Neuronal stem cell (in vitro differentiated cells): ENCODE measurements at regions not wholly inside any gene's neighbourhood (a gene's known extent, or its start where the extent isn't known, plus 50 kb on each side); places are given as distances from the start of the nearest gene placed in this dataset.
A peak's percentile ranks its signal among the peaks of the same experiment; 100 is the strongest.
"Not testable (repeated sequence)": the region's sequence is repeated elsewhere in the genome, so short reads cannot be mapped to it uniquely, and the experiment has no call there.

Experiments
- DNase-seq: peaks from one replicate; pipeline ENCODE4 v3.0.0-alpha.2; 2013; ENCODE audit warnings: low spot score
- H2AFZ ChIP-seq: one replicate; pipeline ENCODE4 v1.6.1; 2013; ENCODE audit warnings: mild to moderate bottlenecking, low read length, inconsistent platforms
- H2AK5ac ChIP-seq: 2 replicates; pipeline ENCODE4 v1.6.1; 2013; ENCODE audit warnings: low read depth, mild to moderate bottlenecking, inconsistent platforms, low read length, moderate library complexity, mixed read lengths
- H2BK120ac ChIP-seq: 2 replicates; pipeline ENCODE4 v1.6.1; 2013; ENCODE audit warnings: low read depth, mild to moderate bottlenecking, inconsistent platforms, low read length, moderate library complexity, mixed read lengths
- H2BK12ac ChIP-seq: one replicate; pipeline ENCODE4 v1.6.1; 2013; ENCODE audit warnings: low read length, inconsistent platforms
- H2BK15ac ChIP-seq: 2 replicates; pipeline ENCODE4 v1.6.1; 2013; ENCODE audit warnings: mild to moderate bottlenecking, low read length, inconsistent platforms, mixed read lengths
- H2BK5ac ChIP-seq: one replicate; pipeline ENCODE4 v1.6.1; 2013; ENCODE audit warnings: inconsistent platforms, mild to moderate bottlenecking, low read length, moderate library complexity
- H3K14ac ChIP-seq: one replicate; pipeline ENCODE4 v1.6.1; 2013; ENCODE audit warnings: low read length, inconsistent platforms
- H3K18ac ChIP-seq: 2 replicates; pipeline ENCODE4 v1.6.1; 2013; ENCODE audit warnings: low read length, inconsistent platforms
- H3K23ac ChIP-seq: 2 replicates; pipeline ENCODE4 v1.6.1; 2013; ENCODE audit warnings: low read depth, mild to moderate bottlenecking, mixed read lengths, low read length, inconsistent platforms; ENCODE audit not compliant: poor library complexity
- H3K27ac ChIP-seq: replicated peaks from 3 replicates; pipeline ENCODE4 v1.5.1; 2013; ENCODE audit warnings: low read length, inconsistent platforms
- H3K27me3 ChIP-seq, 3 experiments: 2 replicates each; pipeline ENCODE4 v1.6.1; 2013; ENCODE audit warnings: low read length in 3 of 3, mild to moderate bottlenecking in 2 of 3, inconsistent platforms in 1 of 3, low read depth in 1 of 3, mixed read lengths in 1 of 3, moderate library complexity in 1 of 3; ENCODE audit not compliant: control insufficient read depth in 3 of 3, insufficient read depth in 3 of 3
- H3K36me3 ChIP-seq, 2 donors: replicated peaks in 1 of 2; 2 replicates each; pipeline ENCODE4 v1.6.1; 2013; ENCODE audit warnings: low read length in 2 of 2; ENCODE audit not compliant: control insufficient read depth in 2 of 2, insufficient read depth in 2 of 2
- H3K4ac ChIP-seq: 2 replicates; pipeline ENCODE4 v1.6.1; 2013; ENCODE audit warnings: inconsistent platforms, mild to moderate bottlenecking, low read length, moderate library complexity
- H3K4me1 ChIP-seq, 2 donors: 1 replicate in 1 of 2; 2 replicates in 1 of 2; pipeline ENCODE4 v1.6.1; 2013; ENCODE audit warnings: low read length in 2 of 2, low read depth in 1 of 2; ENCODE audit not compliant: control insufficient read depth in 2 of 2, insufficient read depth in 1 of 2
- H3K4me2 ChIP-seq: one replicate; pipeline ENCODE4 v1.6.1; 2013; ENCODE audit warnings: mild to moderate bottlenecking, low read length, inconsistent platforms; ENCODE audit not compliant: insufficient read depth, poor library complexity, severe bottlenecking
- H3K4me3 ChIP-seq, 2 donors: 2 replicates each; pipeline ENCODE4 v1.5.1; 2013; ENCODE audit warnings: low read length in 2 of 2, mild to moderate bottlenecking in 2 of 2, inconsistent platforms in 1 of 2, moderate library complexity in 1 of 2
- H3K79me1 ChIP-seq: one replicate; pipeline ENCODE4 v1.6.1; 2013; ENCODE audit warnings: low read depth, mild to moderate bottlenecking, inconsistent platforms, low read length, moderate library complexity
- H3K9ac ChIP-seq: one replicate; pipeline ENCODE4 v1.6.1; 2013; ENCODE audit warnings: mild to moderate bottlenecking, low read depth, low read length, inconsistent platforms; ENCODE audit not compliant: poor library complexity
- H3K9me3 ChIP-seq, 2 donors: replicated peaks in 1 of 2; 2 replicates each; pipeline versions ENCODE3 to v1.6.1; 2013; ENCODE audit warnings: low read length in 2 of 2, mild to moderate bottlenecking in 2 of 2, inconsistent platforms in 1 of 2, low read depth in 1 of 2, mixed read lengths in 1 of 2, moderate library complexity in 1 of 2; ENCODE audit not compliant: control insufficient read depth in 2 of 2, insufficient read depth in 1 of 2
- H4K8ac ChIP-seq: one replicate; pipeline ENCODE4 v1.6.1; 2013; ENCODE audit warnings: low read depth, mild to moderate bottlenecking, inconsistent platforms, low read length, moderate library complexity
- H4K91ac ChIP-seq: one replicate; pipeline ENCODE4 v1.6.1; 2013; ENCODE audit warnings: low read length, low read depth, mild to moderate bottlenecking, inconsistent platforms; ENCODE audit not compliant: poor library complexity
- WGBS, 2 donors: extraction: QIAGEN DNeasy Blood & Tissue Kit; methylation state at CpG; one replicate each; pipeline ENCODE4 v1.1.7; 2013; ENCODE audit warnings: missing lambda C conversion rate in 2 of 2, mixed read lengths in 1 of 2; ENCODE audit not compliant: insufficient read length in 2 of 2, insufficient replicate concordance in 1 of 2; ENCODE audit errors: extremely low coverage in 2 of 2; 5-methylcytosine and 5-hydroxymethylcytosine counted together

DNA sequence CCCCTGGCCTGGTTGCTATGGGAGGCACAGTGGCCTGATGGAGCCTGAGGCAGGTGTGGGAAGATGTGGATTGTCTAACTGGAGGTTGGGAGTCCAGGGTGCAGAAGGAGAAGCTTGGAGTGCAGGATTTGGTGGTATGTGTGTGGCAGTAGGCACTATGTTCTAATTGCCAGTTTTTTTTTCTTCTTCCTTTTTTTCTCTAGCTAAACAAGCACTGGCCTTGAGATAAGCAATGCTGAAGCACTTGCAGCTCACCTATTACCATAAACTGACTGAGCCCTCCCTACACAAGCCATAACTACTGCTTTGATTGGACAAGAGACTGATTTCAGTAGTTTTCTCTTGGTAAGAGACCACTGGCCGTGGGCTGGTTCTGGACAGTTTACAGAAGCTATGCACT, 123.6 kb downstream of the PPIAL4A start:
- not testable (repeated sequence) for H4K91ac ChIP-seq, H3K36me3 ChIP-seq, H4K8ac ChIP-seq, H3K4me3 ChIP-seq, H3K4me1 ChIP-seq, H3K4ac ChIP-seq, H3K9ac ChIP-seq, H3K27me3 ChIP-seq, H3K18ac ChIP-seq, H3K14ac ChIP-seq, H2BK5ac ChIP-seq, H3K23ac ChIP-seq, H3K9me3 ChIP-seq, H3K4me2 ChIP-seq, H2BK12ac ChIP-seq, H2BK15ac ChIP-seq, H2AK5ac ChIP-seq, DNase-seq, H3K27ac ChIP-seq, H2AFZ ChIP-seq, H3K79me1 ChIP-seq, H2BK120ac ChIP-seq
- WGBS, 2 donors: no CpG with 5 or more reads among the region's 1 CpG

DNA sequence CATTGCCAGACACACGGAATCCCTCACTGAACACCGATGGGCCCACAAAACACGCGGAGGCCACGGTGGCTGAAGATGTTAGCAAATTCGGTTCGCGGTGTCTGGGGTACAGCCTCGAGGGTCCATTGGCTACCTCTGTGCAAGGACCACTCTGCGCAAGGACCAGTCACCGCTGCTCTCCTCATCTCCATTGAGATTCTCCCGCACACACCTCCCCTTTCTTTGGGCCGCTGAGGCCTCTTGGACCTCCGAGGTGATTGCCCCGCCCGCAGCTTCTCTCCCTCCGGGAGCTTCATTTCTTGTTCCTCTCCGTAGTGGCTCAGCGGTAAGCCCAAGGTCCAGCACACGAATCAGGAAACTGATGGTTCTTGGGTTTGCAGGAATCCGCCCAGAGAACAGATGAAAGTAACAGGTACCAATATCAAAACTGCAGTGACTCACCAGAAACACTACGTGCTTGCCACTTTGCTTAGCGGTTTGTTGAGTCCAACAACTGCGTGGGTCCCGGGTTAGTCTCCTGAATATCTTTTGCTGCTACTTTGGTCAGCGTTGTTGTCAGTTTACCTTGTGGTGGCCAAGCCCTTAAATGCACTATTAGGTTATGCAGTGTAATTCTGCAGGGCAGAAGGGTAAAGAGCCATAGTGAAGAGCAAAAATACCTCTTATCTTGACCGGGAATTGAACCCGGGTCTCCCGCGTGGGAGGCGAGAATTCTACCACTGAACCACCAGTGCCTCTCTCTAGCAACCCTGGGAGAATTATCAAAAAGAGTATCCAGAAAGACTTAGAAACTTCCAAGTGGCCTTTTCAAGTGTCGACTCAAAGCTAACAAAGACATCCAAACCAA, 126.8 kb downstream of the PPIAL4A start:
- not testable (repeated sequence) for H3K18ac ChIP-seq, H4K8ac ChIP-seq, H2BK15ac ChIP-seq, H3K23ac ChIP-seq, H2BK120ac ChIP-seq, H2AK5ac ChIP-seq, H3K4me2 ChIP-seq, H3K4me3 ChIP-seq, H2BK5ac ChIP-seq, H3K79me1 ChIP-seq, H2BK12ac ChIP-seq, H2AFZ ChIP-seq, H3K9ac ChIP-seq, H3K4ac ChIP-seq, H3K9me3 ChIP-seq, H3K36me3 ChIP-seq, H4K91ac ChIP-seq, H3K27me3 ChIP-seq, H3K4me1 ChIP-seq, H3K14ac ChIP-seq, H3K27ac ChIP-seq
- peak; percentile 64 for DNase-seq
- WGBS, 2 donors: no CpG with 5 or more reads among the region's 32 CpGs

DNA sequence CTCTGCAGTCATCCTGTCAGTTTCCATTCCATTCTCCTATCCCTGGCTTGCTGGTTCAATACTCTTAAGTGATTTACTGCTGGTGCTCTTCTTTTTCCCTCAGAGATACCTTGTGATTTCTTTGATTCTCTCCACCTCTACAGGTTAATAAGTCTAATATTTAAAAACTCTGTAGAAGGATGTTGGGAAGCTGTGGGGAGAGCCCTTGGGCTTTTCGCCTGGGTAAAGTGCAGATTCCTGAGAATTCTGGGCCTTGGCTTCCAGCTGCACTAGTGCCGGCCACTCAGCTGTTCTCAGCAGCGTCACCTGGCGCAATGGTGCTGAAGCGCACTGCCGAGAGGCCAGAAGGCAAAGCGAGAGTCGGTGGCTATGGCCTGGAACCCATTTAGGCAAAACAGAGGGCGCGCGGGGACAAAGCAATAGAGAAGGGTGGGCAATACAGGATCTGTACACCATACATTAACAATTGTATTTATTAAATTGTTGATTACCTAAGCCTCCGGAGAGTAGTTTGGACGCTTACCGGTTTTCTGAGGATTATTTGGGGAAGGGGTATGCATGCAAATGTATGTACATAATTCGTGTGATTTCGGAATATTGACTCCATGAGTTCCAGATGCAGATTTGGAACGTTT, 130.3 kb downstream of the PPIAL4A start:
- H2AFZ ChIP-seq, H3K9ac ChIP-seq, H2BK120ac ChIP-seq, H2BK12ac ChIP-seq, H3K9me3 ChIP-seq, H3K4me2 ChIP-seq, H2BK5ac ChIP-seq, H3K23ac ChIP-seq, H2AK5ac ChIP-seq, H3K36me3 ChIP-seq, H3K14ac ChIP-seq, H4K91ac ChIP-seq, DNase-seq, H3K4ac ChIP-seq, H3K27ac ChIP-seq, H4K8ac ChIP-seq, H3K27me3 ChIP-seq, H3K18ac ChIP-seq, H3K79me1 ChIP-seq, H3K4me1 ChIP-seq, H2BK15ac ChIP-seq: not testable (repeated sequence)
- WGBS, 2 donors: no CpG with 5 or more reads among the region's 17 CpGs
- peak overlapping the region in 1 of 2 donors; percentile 17 for H3K4me3 ChIP-seq

DNA sequence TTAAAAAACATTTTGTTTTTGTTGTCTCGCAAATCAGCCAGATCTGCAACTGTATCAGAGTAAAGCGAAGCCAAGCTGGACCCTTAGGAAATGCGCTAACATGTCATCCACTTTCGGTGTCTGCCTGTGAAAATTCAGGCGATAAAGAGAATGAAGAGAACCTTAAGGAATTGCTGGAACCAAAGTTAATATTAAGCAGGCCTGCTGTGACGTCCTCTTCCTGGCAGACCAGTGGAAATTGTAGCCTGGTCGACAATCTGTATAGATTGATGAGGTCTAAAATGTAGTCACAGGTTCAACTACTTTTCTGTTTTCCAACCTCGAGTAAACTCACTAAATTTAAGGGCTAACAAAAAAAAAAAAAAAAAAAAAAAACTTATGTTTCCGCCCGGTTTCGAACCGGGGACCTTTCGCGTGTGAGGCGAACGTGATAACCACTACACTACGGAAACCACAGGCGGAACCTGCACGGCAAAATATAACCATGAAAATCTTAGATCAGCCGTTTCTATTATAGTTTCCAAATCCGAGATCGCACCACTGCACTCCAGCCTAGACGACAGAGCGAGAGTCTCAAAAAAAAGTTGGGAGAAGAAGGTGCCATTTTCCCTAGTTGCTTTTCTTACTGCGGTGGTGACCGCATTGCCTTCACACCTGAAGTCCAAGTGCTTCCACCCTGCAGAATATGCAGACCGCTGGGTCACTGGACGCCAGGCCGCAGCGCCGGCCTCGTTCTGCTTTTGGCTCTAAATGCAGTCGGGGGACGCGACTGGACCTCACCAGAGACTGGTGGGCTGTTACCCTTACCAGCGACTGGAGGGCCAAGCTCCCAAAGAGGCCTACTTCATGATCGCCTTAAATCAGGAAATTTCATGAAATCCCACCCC, 131.0 kb downstream of the PPIAL4A start:
- peak; percentile 65 for DNase-seq
- H2BK15ac ChIP-seq, H2AK5ac ChIP-seq, H3K79me1 ChIP-seq, H3K9me3 ChIP-seq, H3K27me3 ChIP-seq, H4K91ac ChIP-seq, H3K23ac ChIP-seq, H3K9ac ChIP-seq, H2BK5ac ChIP-seq, H3K36me3 ChIP-seq, H3K4me2 ChIP-seq, H3K4me1 ChIP-seq, H3K14ac ChIP-seq, H3K4ac ChIP-seq, H2BK120ac ChIP-seq, H2BK12ac ChIP-seq, H3K18ac ChIP-seq, H3K27ac ChIP-seq, H4K8ac ChIP-seq: not testable (repeated sequence)
- H2AFZ ChIP-seq: peak overlapping the region; percentile 35
- H3K4me3 ChIP-seq: peak overlapping the region; percentile 40 to 76
- WGBS, 2 donors: no CpG with 5 or more reads among the region's 37 CpGs
